ENCODE measurements at regions not wholly inside any gene's neighbourhood (a gene's known extent, or its start where the extent isn't known, plus 50 kb on each side); places are given as distances from the start of the nearest gene placed in this dataset.

DNA sequence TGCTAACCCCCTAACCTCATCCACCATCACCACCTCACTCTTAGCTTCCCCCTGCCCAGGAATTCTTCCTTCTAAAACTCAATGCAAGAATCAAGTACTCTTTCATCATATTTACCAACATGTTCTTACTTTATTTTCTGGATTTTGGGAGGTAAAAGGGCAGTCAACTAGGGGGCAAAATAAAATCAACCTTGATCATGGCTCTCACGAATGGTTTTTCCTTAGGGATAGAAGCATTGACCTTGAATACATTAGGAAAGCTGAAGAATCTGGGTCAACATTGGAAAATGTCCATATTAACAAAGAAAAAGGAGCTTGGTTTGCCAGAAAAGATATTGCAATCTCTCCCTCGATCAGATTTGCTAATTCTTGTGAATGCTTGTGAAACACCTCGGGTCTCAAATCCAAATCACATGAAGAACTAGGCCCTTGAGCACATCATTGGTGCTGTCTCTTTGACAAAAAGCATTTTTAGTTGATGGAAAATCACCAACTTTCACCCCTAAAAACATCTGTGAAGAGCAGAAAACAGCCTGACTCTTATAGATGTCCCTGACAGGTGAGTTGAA, 58.9 kb downstream of the ZC3H11B start:
- Histone ChIP-seq H2AFZ (ENCODE audit: low read length) (no peak overlapping the region), H3K4me2 (ENCODE audit: insufficient read depth, low read length, poor library complexity, severe bottlenecking) (no peak overlapping the region), H3K9me3 (replicated peaks in 1 of 2; ENCODE audit: control insufficient read depth in 2 of 2, insufficient read depth in 1 of 2, low read depth in 1 of 2, low read length in 2 of 2) (no peaks in the 10 kb centered on the region), H3K27ac (replicated peaks; ENCODE audit: low read length) (no peak overlapping the region), H2BK120ac (ENCODE audit: low read depth, low read length) (no peak overlapping the region), H4K8ac (ENCODE audit: low read depth, low read length) (no peak overlapping the region), H2AK5ac (ENCODE audit: low read depth, low read length) (no peak overlapping the region), H3K4me1 (ENCODE audit: control insufficient read depth in 2 of 2, insufficient read depth in 1 of 2, low read depth in 1 of 2, low read length in 2 of 2) (peaks cover 11 to 17% of the 10 kb centered on the region in 2 donors), H3K4ac (ENCODE audit: low read length) (no peak overlapping the region), H3K4me3 (ENCODE audit: low read length in 2 of 2) (no peak overlapping the region), H3K79me1 (ENCODE audit: low read depth, low read length) (no peaks in the 10 kb centered on the region), H3K27me3 (ENCODE audit: control insufficient read depth in 3 of 3, insufficient read depth in 3 of 3, low read depth in 1 of 3, low read length in 3 of 3) (no peaks in the 10 kb centered on the region), H2BK5ac (ENCODE audit: low read length) (no peak overlapping the region), H2BK12ac (ENCODE audit: low read length) (no peak overlapping the region), H3K14ac (ENCODE audit: low read length) (no peak overlapping the region), H3K18ac (ENCODE audit: low read length) (no peak overlapping the region), H4K91ac (ENCODE audit: low read depth, low read length, poor library complexity) (no peak overlapping the region), H3K23ac (ENCODE audit: low read depth, low read length, poor library complexity) (no peak overlapping the region), H3K9ac (ENCODE audit: low read depth, low read length, poor library complexity) (no peak overlapping the region), H2BK15ac (ENCODE audit: low read length) (no peak overlapping the region), H3K36me3 (replicated peaks in 1 of 2; ENCODE audit: control insufficient read depth in 2 of 2, insufficient read depth in 2 of 2, low read length in 2 of 2) (no peaks in the 10 kb centered on the region)
- DNase-seq (ENCODE audit: low spot score), result no peak
- WGBS, 2 donors (ENCODE audit: extremely low coverage in 2 of 2, insufficient read length in 2 of 2, insufficient replicate concordance in 1 of 2), result no CpG with 5 or more reads among the region's 3 CpGs

DNA sequence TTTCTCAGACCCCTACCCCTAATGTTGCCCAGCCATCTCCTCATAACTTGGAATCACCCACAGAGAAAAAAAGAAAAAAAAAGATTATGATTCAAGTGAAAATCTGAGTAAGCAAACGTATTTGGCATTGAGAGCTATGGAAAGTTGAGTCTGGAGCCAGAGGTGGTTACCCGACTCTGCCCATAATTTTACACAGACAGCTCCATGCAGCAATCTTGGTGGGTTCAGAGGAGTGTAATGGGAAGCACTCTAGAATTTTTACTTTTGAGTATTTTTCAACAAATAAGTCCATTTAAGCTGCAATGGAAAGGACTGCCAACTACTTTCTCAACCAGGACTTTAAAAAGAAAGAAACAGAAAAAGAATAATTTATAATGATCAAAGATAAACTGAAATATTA, 62.7 kb downstream of the ZC3H11B start:
- no peak overlapping the region for H2BK15ac ChIP-seq (ENCODE audit: low read length)
- H3K14ac ChIP-seq (ENCODE audit: low read length), result no peak overlapping the region
- no peak overlapping the region for H3K23ac ChIP-seq (ENCODE audit: low read depth, low read length, poor library complexity)
- H3K79me1 ChIP-seq (ENCODE audit: low read depth, low read length), result no peaks in the 10 kb centered on the region
- H4K8ac ChIP-seq (ENCODE audit: low read depth, low read length), result no peak overlapping the region
- peaks cover 5% of the 10 kb centered on the region in 2 donors for H3K4me1 ChIP-seq (ENCODE audit: control insufficient read depth in 2 of 2, insufficient read depth in 1 of 2, low read depth in 1 of 2, low read length in 2 of 2)
- no peak for DNase-seq (ENCODE audit: low spot score)
- WGBS, 2 donors (ENCODE audit: extremely low coverage in 2 of 2, insufficient read length in 2 of 2, insufficient replicate concordance in 1 of 2), result no CpG with 5 or more reads among the region's 2 CpGs
- H3K27me3 ChIP-seq (ENCODE audit: control insufficient read depth in 3 of 3, insufficient read depth in 3 of 3, low read depth in 1 of 3, low read length in 3 of 3), result no peaks in the 10 kb centered on the region
- no peaks in the 10 kb centered on the region for H3K9me3 ChIP-seq (replicated peaks in 1 of 2; ENCODE audit: control insufficient read depth in 2 of 2, insufficient read depth in 1 of 2, low read depth in 1 of 2, low read length in 2 of 2)
- no peak overlapping the region for H2BK120ac ChIP-seq (ENCODE audit: low read depth, low read length)
- no peak overlapping the region for H4K91ac ChIP-seq (ENCODE audit: low read depth, low read length, poor library complexity)
- H3K18ac ChIP-seq (ENCODE audit: low read length), result no peak overlapping the region
- H2BK12ac ChIP-seq (ENCODE audit: low read length), result no peak overlapping the region
- no peaks in the 10 kb centered on the region for H3K36me3 ChIP-seq (replicated peaks in 1 of 2; ENCODE audit: control insufficient read depth in 2 of 2, insufficient read depth in 2 of 2, low read length in 2 of 2)
- H3K4me3 ChIP-seq (ENCODE audit: low read length in 2 of 2), result no peak overlapping the region
- H2BK5ac ChIP-seq (ENCODE audit: low read length), result no peak overlapping the region
- no peak overlapping the region for H3K9ac ChIP-seq (ENCODE audit: low read depth, low read length, poor library complexity)
- H3K4me2 ChIP-seq (ENCODE audit: insufficient read depth, low read length, poor library complexity, severe bottlenecking), result no peak overlapping the region
- H3K27ac ChIP-seq (replicated peaks; ENCODE audit: low read length), result no peak overlapping the region
- no peak overlapping the region for H3K4ac ChIP-seq (ENCODE audit: low read length)
- no peak overlapping the region for H2AFZ ChIP-seq (ENCODE audit: low read length)
- H2AK5ac ChIP-seq (ENCODE audit: low read depth, low read length), result no peak overlapping the region

DNA sequence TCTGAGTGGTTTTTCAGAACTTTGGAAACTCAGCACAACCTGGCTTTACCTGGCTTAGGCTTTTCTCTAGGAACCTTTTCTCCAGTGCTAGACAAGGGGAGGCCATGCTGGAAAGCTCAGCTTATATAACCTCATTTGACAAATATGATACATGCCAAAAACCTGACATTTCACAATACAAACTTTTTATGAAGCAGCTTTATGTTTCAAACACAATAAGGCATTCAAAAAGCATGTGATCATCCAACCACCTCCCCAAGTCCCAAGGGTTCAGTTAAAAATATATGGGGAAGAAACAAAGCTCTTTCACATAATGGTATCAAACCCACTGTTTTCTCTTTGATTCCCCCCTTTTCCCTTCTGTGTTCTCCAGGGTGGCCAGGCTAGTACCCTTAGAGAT, 63.7 kb downstream of the ZC3H11B start:
- Histone ChIP-seq H2AK5ac (ENCODE audit: low read depth, low read length) (no peak overlapping the region), H4K8ac (ENCODE audit: low read depth, low read length) (no peak overlapping the region), H3K18ac (ENCODE audit: low read length) (no peak overlapping the region), H3K9me3 (replicated peaks in 1 of 2; ENCODE audit: control insufficient read depth in 2 of 2, insufficient read depth in 1 of 2, low read depth in 1 of 2, low read length in 2 of 2) (no peaks in the 10 kb centered on the region), H2BK12ac (ENCODE audit: low read length) (no peak overlapping the region), H2BK120ac (ENCODE audit: low read depth, low read length) (no peak overlapping the region), H3K79me1 (ENCODE audit: low read depth, low read length) (no peaks in the 10 kb centered on the region), H3K9ac (ENCODE audit: low read depth, low read length, poor library complexity) (no peak overlapping the region), H3K27me3 (ENCODE audit: control insufficient read depth in 3 of 3, insufficient read depth in 3 of 3, low read depth in 1 of 3, low read length in 3 of 3) (no peaks in the 10 kb centered on the region), H3K4ac (ENCODE audit: low read length) (no peak overlapping the region), H3K4me1 (ENCODE audit: control insufficient read depth in 2 of 2, insufficient read depth in 1 of 2, low read depth in 1 of 2, low read length in 2 of 2) (no peaks in the 10 kb centered on the region), H3K27ac (replicated peaks; ENCODE audit: low read length) (no peak overlapping the region), H3K36me3 (replicated peaks in 1 of 2; ENCODE audit: control insufficient read depth in 2 of 2, insufficient read depth in 2 of 2, low read length in 2 of 2) (no peaks in the 10 kb centered on the region), H3K4me3 (ENCODE audit: low read length in 2 of 2) (no peak overlapping the region), H2BK5ac (ENCODE audit: low read length) (no peak overlapping the region), H2AFZ (ENCODE audit: low read length) (no peak overlapping the region), H2BK15ac (ENCODE audit: low read length) (no peak overlapping the region), H3K4me2 (ENCODE audit: insufficient read depth, low read length, poor library complexity, severe bottlenecking) (no peak overlapping the region), H3K14ac (ENCODE audit: low read length) (no peak overlapping the region), H3K23ac (ENCODE audit: low read depth, low read length, poor library complexity) (no peak overlapping the region), H4K91ac (ENCODE audit: low read depth, low read length, poor library complexity) (no peak overlapping the region)
- DNase-seq (ENCODE audit: low spot score), result no peak

DNA sequence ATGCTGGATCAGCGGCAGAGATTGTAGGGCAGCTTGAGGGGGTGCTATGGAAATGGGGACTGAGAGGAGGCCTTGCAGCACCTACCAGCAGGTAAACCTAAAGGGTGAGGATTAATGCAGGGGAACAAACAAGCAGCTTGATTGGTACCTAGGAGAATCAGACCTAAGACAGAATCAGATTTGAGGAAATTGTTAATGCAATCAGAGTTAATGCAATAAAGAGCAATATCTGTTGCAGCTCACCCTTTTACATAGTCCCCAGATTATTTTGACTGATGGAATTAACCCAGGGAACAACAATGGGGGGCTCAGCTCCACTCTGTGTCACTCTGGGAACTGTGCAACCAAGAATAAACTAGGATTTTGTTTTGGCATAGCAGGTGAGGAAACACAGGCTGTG, 64.5 kb downstream of the ZC3H11B start:
- Histone ChIP-seq H3K4me1 (ENCODE audit: control insufficient read depth in 2 of 2, insufficient read depth in 1 of 2, low read depth in 1 of 2, low read length in 2 of 2) (no peaks in the 10 kb centered on the region), H3K9ac (ENCODE audit: low read depth, low read length, poor library complexity) (no peak overlapping the region), H3K23ac (ENCODE audit: low read depth, low read length, poor library complexity) (no peak overlapping the region), H3K4me2 (ENCODE audit: insufficient read depth, low read length, poor library complexity, severe bottlenecking) (no peak overlapping the region), H2BK15ac (ENCODE audit: low read length) (no peak overlapping the region), H3K27ac (replicated peaks; ENCODE audit: low read length) (no peak overlapping the region), H3K36me3 (replicated peaks in 1 of 2; ENCODE audit: control insufficient read depth in 2 of 2, insufficient read depth in 2 of 2, low read length in 2 of 2) (no peaks in the 10 kb centered on the region), H2AK5ac (ENCODE audit: low read depth, low read length) (no peak overlapping the region), H3K79me1 (ENCODE audit: low read depth, low read length) (no peaks in the 10 kb centered on the region), H2BK5ac (ENCODE audit: low read length) (no peak overlapping the region), H3K4me3 (ENCODE audit: low read length in 2 of 2) (no peak overlapping the region), H4K8ac (ENCODE audit: low read depth, low read length) (no peak overlapping the region), H3K4ac (ENCODE audit: low read length) (no peak overlapping the region), H3K18ac (ENCODE audit: low read length) (no peak overlapping the region), H4K91ac (ENCODE audit: low read depth, low read length, poor library complexity) (no peak overlapping the region), H2BK120ac (ENCODE audit: low read depth, low read length) (no peak overlapping the region), H3K27me3 (ENCODE audit: control insufficient read depth in 3 of 3, insufficient read depth in 3 of 3, low read depth in 1 of 3, low read length in 3 of 3) (no peaks in the 10 kb centered on the region), H2BK12ac (ENCODE audit: low read length) (no peak overlapping the region), H3K14ac (ENCODE audit: low read length) (no peak overlapping the region), H2AFZ (ENCODE audit: low read length) (no peak overlapping the region), H3K9me3 (replicated peaks in 1 of 2; ENCODE audit: control insufficient read depth in 2 of 2, insufficient read depth in 1 of 2, low read depth in 1 of 2, low read length in 2 of 2) (no peaks in the 10 kb centered on the region)
- no CpG with 5 or more reads among the region's 1 CpG for WGBS, 2 donors (ENCODE audit: extremely low coverage in 2 of 2, insufficient read length in 2 of 2, insufficient replicate concordance in 1 of 2)
- DNase-seq (ENCODE audit: low spot score), result no peak

Measured in neuronal stem cell (in vitro differentiated cells).